GM23338 (cell line): ENCODE measurements at regions not wholly inside any gene's neighbourhood (a gene's known extent, or its start where the extent isn't known, plus 50 kb on each side); places are given as distances from the start of the nearest gene placed in this dataset.

ENCODE experiments used
- ATAC-seq: fragments of 200-7000 bp; cut with Tn5 transposase; 3 replicates; pipeline ENCODE4 v1.9.1; 2020
- DNase-seq: peaks from one replicate; pipeline ENCODE4 v3.0.0-alpha.2; 2015; ENCODE audit warnings: low spot score
- H2AFZ ChIP-seq: fragments of 200-600 bp; sonication (generic); 2 replicates; pipeline ENCODE4 v1.8.0; 2016; ENCODE audit warnings: antibody characterized with exemption, mild to moderate bottlenecking, moderate library complexity
- H3F3A ChIP-seq: fragments of 200-600 bp; sonication (generic); replicated peaks from 2 replicates; pipeline ENCODE4 v1.8.0; 2017; ENCODE audit warnings: antibody characterized with exemption, mixed run types, low read depth
- H3K27ac ChIP-seq: fragments of 200-600 bp; sonication (generic); 2 replicates; pipeline ENCODE4 v1.6.1; 2016; ENCODE audit warnings: low read depth
- H3K27me3 ChIP-seq: fragments of 200-600 bp; sonication (generic); 2 replicates; pipeline ENCODE4 v1.8.0; 2016; ENCODE audit warnings: mild to moderate bottlenecking, mixed run types, moderate library complexity; ENCODE audit not compliant: insufficient read depth
- H3K36me3 ChIP-seq: fragments of 200-600 bp; sonication (generic); 2 replicates; pipeline ENCODE4 v1.8.0; 2016; ENCODE audit warnings: mild to moderate bottlenecking; ENCODE audit not compliant: insufficient read depth
- H3K4me1 ChIP-seq: fragments of 200-600 bp; sonication (generic); 2 replicates; pipeline ENCODE4 v1.8.0; 2016; ENCODE audit warnings: mild to moderate bottlenecking, moderate library complexity; ENCODE audit not compliant: insufficient read depth
- H3K4me2 ChIP-seq: fragments of 200-600 bp; sonication (generic); 2 replicates; pipeline ENCODE4 v1.7.1; 2017; ENCODE audit warnings: mixed run types
- H3K4me3 ChIP-seq: fragments of 200-600 bp; sonication (generic); 2 replicates; pipeline ENCODE4 v1.6.1; 2016; ENCODE audit warnings: mixed run types
- H3K79me2 ChIP-seq: fragments of 200-600 bp; sonication (generic); replicated peaks from 2 replicates; pipeline ENCODE4 v1.8.0; 2017; ENCODE audit warnings: mild to moderate bottlenecking; ENCODE audit not compliant: insufficient read depth
- H3K9me2 ChIP-seq: fragments of 200-600 bp; sonication (generic); 2 replicates; pipeline ENCODE4 v1.8.0; 2017; ENCODE audit not compliant: insufficient read depth
- H4K20me1 ChIP-seq: fragments of 200-600 bp; sonication (generic); replicated peaks from 2 replicates; pipeline ENCODE4 v1.8.0; 2017; ENCODE audit warnings: mild to moderate bottlenecking; ENCODE audit not compliant: insufficient read depth
- H3K27ac Mint-ChIP-seq: 2 replicates; pipeline ENCODE4 v1.8.0; 2020; ENCODE audit warnings: inconsistent platforms, mild to moderate bottlenecking, moderate library complexity, mixed read lengths
- H3K27me3 Mint-ChIP-seq: 3 replicates; pipeline ENCODE4 v1.8.0; 2022; ENCODE audit warnings: low read depth, mild to moderate bottlenecking, moderate library complexity, mixed read lengths, inconsistent platforms; ENCODE audit not compliant: insufficient read depth, poor library complexity
- H3K36me3 Mint-ChIP-seq: 3 replicates; pipeline ENCODE4 v1.8.0; 2021; ENCODE audit warnings: low read depth, mild to moderate bottlenecking, inconsistent platforms, moderate library complexity, mixed read lengths
- H3K4me1 Mint-ChIP-seq: 3 replicates; pipeline ENCODE4 v1.8.0; 2020; ENCODE audit warnings: mild to moderate bottlenecking, inconsistent platforms, mixed read lengths
- H3K4me3 Mint-ChIP-seq: 3 replicates; pipeline ENCODE4 v1.8.0; 2021; ENCODE audit warnings: moderate library complexity, mild to moderate bottlenecking, inconsistent platforms, mixed read lengths
- H3K9me3 Mint-ChIP-seq: 3 replicates; pipeline ENCODE4 v1.8.0; 2020; ENCODE audit warnings: moderate library complexity, mild to moderate bottlenecking, inconsistent platforms, mixed read lengths
- CREB1 ChIP-seq: fragments of 250-450 bp; sonication (Bioruptor Pico); IDR thresholded peaks from 2 replicates; pipeline ENCODE4 v1.5.0; 2020; ENCODE audit warnings: low read depth, mild to moderate bottlenecking, moderate library complexity
- EZH2 ChIP-seq: fragments of 200-600 bp; sonication (generic); IDR thresholded peaks from one replicate; pipeline ENCODE4 v1.8.0; 2017; ENCODE audit warnings: antibody characterized with exemption, mild to moderate bottlenecking, low read depth; ENCODE audit not compliant: unreplicated experiment
- EZH2phosphoT487 ChIP-seq: fragments of 200-600 bp; sonication (generic); IDR thresholded peaks from one replicate; pipeline ENCODE4 v1.8.1; 2018; ENCODE audit warnings: antibody characterized with exemption; ENCODE audit not compliant: unreplicated experiment
- JUNB ChIP-seq: IDR thresholded peaks from one replicate; pipeline ENCODE4 v1.6.1; 2016; ENCODE audit warnings: antibody characterized with exemption; ENCODE audit not compliant: unreplicated experiment
- POLR2AphosphoS5 ChIP-seq: IDR thresholded peaks from 2 replicates; pipeline ENCODE4 v1.6.1; 2016; ENCODE audit warnings: antibody characterized with exemption, low read depth
- STAT1 ChIP-seq: IDR thresholded peaks from one replicate; pipeline ENCODE4 v1.6.1; 2016; ENCODE audit warnings: antibody characterized with exemption; ENCODE audit not compliant: unreplicated experiment
- ZNF114 ChIP-seq: fragments of 250-450 bp; sonication (Bioruptor Pico); IDR thresholded peaks from 2 replicates; pipeline ENCODE4 v1.5.0; 2020; ENCODE audit warnings: mild to moderate bottlenecking, moderate library complexity
- ZNF331 ChIP-seq: fragments of 250-450 bp; sonication (Bioruptor Pico); IDR thresholded peaks from 2 replicates; pipeline ENCODE4 v1.5.0; 2020; ENCODE audit warnings: low read depth, mild to moderate bottlenecking, moderate library complexity
- TF ChIP-seq, protein P1 (sequence below): IDR thresholded peaks from 2 replicates; pipeline ENCODE4 v1.6.1; 2016; ENCODE audit warnings: antibody characterized with exemption
- TF ChIP-seq, protein P2 (sequence below): IDR thresholded peaks from one replicate; pipeline ENCODE4 v1.6.1; 2018; ENCODE audit warnings: antibody characterized with exemption; ENCODE audit not compliant: unreplicated experiment
- TF ChIP-seq, protein P3 (sequence below): fragments of 250-450 bp; sonication (Bioruptor Pico); IDR thresholded peaks from 2 replicates; pipeline ENCODE4 v1.5.0; 2020; ENCODE audit warnings: mild to moderate bottlenecking, moderate library complexity
- TF ChIP-seq, protein P4 (sequence below), 2 experiments: fragments of 200-600 bp in 1 of 2; sonication (generic) in 1 of 2; conservative IDR thresholded peaks; 2 replicates each; pipeline versions ENCODE4 v1.5.1 to v1.6.1; 2016 to 2017; ENCODE audit warnings: antibody characterized with exemption in 2 of 2, low read depth in 2 of 2, mild to moderate bottlenecking in 2 of 2, moderate library complexity in 1 of 2

DNA sequence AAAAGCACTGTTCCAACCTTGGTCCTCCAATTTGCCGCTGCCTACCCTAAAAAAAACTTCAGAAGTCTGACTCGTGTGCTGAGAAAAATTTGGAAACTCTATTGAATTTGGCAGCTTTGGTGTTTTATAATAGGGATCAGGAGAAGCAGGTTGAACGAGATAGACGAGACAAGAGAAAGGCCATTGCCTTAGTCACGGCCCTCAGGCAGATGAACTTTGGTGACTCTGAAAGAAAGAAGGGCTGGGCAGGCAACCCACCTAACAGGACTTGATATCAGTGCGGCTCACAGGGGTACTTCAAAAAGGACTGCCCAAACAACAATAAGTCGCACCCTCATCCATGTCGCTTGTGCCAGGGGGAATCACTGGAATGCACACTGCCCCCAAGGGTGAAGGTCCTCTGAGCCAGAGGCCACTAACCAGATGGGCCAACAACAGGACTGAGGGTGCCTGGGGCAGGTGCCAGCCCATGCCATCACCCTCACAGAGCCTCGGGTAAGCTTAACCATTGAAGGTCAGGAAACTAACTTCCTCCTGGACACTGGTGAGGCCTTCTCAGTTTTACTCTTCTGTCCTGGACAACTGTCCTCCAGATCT lies 102.5 kb upstream of the SSTR1 start:
- Histone ChIP-seq H3K27ac (no peak overlapping the region), H3K36me3 (0 out of 2 replicates have a peak, but pooled peaks cover 7% of the 10 kb centered on the region), H3K27me3 (no peaks in the 10 kb centered on the region), H3K79me2 (no peaks in the 10 kb centered on the region), H3K4me2 (no peak overlapping the region), H3F3A (no peaks in the 10 kb centered on the region), H3K4me1 (no peaks in the 10 kb centered on the region), H3K4me3 (no peak overlapping the region), H4K20me1 (no peaks in the 10 kb centered on the region), H2AFZ (no peak overlapping the region), H3K9me2 (peaks cover 10% of the 10 kb centered on the region)
- Mint-ChIP-seq H3K4me3 (no peak overlapping the region), H3K27me3 (peaks cover 2% of the 10 kb centered on the region), H3K4me1 (no peaks in the 10 kb centered on the region), H3K36me3 (peaks cover 21% of the 10 kb centered on the region; the same call in 2 of the 3 replicates), H3K27ac (no peak overlapping the region), H3K9me3 (peaks cover 14% of the 10 kb centered on the region)
- TF ChIP-seq, protein P1, sequence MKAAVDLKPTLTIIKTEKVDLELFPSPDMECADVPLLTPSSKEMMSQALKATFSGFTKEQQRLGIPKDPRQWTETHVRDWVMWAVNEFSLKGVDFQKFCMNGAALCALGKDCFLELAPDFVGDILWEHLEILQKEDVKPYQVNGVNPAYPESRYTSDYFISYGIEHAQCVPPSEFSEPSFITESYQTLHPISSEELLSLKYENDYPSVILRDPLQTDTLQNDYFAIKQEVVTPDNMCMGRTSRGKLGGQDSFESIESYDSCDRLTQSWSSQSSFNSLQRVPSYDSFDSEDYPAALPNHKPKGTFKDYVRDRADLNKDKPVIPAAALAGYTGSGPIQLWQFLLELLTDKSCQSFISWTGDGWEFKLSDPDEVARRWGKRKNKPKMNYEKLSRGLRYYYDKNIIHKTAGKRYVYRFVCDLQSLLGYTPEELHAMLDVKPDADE: no peak
- TF ChIP-seq ZNF331 (CRISPR knock-in tag) (no peak), CREB1 (CRISPR knock-in tag) (no peak), POLR2AphosphoS5 (no peak), JUNB (no peak), EZH2 (no peak), ZNF114 (CRISPR knock-in tag) (no peak), EZH2phosphoT487 (no peak), STAT1 (no peak)
- TF ChIP-seq, protein P2, sequence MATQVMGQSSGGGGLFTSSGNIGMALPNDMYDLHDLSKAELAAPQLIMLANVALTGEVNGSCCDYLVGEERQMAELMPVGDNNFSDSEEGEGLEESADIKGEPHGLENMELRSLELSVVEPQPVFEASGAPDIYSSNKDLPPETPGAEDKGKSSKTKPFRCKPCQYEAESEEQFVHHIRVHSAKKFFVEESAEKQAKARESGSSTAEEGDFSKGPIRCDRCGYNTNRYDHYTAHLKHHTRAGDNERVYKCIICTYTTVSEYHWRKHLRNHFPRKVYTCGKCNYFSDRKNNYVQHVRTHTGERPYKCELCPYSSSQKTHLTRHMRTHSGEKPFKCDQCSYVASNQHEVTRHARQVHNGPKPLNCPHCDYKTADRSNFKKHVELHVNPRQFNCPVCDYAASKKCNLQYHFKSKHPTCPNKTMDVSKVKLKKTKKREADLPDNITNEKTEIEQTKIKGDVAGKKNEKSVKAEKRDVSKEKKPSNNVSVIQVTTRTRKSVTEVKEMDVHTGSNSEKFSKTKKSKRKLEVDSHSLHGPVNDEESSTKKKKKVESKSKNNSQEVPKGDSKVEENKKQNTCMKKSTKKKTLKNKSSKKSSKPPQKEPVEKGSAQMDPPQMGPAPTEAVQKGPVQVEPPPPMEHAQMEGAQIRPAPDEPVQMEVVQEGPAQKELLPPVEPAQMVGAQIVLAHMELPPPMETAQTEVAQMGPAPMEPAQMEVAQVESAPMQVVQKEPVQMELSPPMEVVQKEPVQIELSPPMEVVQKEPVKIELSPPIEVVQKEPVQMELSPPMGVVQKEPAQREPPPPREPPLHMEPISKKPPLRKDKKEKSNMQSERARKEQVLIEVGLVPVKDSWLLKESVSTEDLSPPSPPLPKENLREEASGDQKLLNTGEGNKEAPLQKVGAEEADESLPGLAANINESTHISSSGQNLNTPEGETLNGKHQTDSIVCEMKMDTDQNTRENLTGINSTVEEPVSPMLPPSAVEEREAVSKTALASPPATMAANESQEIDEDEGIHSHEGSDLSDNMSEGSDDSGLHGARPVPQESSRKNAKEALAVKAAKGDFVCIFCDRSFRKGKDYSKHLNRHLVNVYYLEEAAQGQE: no peak
- TF ChIP-seq, protein P3, sequence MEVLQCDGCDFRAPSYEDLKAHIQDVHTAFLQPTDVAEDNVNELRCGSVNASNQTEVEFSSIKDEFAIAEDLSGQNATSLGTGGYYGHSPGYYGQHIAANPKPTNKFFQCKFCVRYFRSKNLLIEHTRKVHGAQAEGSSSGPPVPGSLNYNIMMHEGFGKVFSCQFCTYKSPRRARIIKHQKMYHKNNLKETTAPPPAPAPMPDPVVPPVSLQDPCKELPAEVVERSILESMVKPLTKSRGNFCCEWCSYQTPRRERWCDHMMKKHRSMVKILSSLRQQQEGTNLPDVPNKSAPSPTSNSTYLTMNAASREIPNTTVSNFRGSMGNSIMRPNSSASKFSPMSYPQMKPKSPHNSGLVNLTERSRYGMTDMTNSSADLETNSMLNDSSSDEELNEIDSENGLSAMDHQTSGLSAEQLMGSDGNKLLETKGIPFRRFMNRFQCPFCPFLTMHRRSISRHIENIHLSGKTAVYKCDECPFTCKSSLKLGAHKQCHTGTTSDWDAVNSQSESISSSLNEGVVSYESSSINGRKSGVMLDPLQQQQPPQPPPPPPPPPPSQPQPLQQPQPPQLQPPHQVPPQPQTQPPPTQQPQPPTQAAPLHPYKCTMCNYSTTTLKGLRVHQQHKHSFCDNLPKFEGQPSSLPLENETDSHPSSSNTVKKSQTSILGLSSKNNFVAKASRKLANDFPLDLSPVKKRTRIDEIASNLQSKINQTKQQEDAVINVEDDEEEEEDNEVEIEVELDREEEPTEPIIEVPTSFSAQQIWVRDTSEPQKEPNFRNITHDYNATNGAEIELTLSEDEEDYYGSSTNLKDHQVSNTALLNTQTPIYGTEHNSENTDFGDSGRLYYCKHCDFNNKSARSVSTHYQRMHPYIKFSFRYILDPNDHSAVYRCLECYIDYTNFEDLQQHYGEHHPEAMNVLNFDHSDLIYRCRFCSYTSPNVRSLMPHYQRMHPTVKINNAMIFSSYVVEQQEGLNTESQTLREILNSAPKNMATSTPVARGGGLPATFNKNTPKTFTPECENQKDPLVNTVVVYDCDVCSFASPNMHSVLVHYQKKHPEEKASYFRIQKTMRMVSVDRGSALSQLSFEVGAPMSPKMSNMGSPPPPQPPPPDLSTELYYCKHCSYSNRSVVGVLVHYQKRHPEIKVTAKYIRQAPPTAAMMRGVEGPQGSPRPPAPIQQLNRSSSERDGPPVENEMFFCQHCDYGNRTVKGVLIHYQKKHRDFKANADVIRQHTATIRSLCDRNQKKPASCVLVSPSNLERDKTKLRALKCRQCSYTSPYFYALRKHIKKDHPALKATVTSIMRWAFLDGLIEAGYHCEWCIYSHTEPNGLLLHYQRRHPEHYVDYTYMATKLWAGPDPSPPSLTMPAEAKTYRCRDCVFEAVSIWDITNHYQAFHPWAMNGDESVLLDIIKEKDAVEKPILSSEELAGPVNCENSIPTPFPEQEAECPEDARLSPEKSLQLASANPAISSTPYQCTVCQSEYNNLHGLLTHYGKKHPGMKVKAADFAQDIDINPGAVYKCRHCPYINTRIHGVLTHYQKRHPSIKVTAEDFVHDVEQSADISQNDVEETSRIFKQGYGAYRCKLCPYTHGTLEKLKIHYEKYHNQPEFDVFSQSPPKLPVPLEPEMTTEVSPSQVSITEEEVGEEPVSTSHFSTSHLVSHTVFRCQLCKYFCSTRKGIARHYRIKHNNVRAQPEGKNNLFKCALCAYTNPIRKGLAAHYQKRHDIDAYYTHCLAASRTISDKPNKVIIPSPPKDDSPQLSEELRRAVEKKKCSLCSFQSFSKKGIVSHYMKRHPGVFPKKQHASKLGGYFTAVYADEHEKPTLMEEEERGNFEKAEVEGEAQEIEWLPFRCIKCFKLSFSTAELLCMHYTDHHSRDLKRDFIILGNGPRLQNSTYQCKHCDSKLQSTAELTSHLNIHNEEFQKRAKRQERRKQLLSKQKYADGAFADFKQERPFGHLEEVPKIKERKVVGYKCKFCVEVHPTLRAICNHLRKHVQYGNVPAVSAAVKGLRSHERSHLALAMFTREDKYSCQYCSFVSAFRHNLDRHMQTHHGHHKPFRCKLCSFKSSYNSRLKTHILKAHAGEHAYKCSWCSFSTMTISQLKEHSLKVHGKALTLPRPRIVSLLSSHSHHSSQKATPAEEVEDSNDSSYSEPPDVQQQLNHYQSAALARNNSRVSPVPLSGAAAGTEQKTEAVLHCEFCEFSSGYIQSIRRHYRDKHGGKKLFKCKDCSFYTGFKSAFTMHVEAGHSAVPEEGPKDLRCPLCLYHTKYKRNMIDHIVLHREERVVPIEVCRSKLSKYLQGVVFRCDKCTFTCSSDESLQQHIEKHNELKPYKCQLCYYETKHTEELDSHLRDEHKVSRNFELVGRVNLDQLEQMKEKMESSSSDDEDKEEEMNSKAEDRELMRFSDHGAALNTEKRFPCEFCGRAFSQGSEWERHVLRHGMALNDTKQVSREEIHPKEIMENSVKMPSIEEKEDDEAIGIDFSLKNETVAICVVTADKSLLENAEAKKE (CRISPR knock-in tag): no peak
- TF ChIP-seq, protein P4, sequence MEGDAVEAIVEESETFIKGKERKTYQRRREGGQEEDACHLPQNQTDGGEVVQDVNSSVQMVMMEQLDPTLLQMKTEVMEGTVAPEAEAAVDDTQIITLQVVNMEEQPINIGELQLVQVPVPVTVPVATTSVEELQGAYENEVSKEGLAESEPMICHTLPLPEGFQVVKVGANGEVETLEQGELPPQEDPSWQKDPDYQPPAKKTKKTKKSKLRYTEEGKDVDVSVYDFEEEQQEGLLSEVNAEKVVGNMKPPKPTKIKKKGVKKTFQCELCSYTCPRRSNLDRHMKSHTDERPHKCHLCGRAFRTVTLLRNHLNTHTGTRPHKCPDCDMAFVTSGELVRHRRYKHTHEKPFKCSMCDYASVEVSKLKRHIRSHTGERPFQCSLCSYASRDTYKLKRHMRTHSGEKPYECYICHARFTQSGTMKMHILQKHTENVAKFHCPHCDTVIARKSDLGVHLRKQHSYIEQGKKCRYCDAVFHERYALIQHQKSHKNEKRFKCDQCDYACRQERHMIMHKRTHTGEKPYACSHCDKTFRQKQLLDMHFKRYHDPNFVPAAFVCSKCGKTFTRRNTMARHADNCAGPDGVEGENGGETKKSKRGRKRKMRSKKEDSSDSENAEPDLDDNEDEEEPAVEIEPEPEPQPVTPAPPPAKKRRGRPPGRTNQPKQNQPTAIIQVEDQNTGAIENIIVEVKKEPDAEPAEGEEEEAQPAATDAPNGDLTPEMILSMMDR (conservative IDR thresholded peaks at IDR 0.05; ENCODE audit: low read depth in 2 of 2): no peak
- DNase-seq: no peak
- no peak for ATAC-seq
